ENCODE measurements at regions not wholly inside any gene's neighbourhood (a gene's known extent, or its start where the extent isn't known, plus 50 kb on each side); places are given as distances from the start of the nearest gene placed in this dataset.
"Not testable (repeated sequence)": the region's sequence is repeated elsewhere in the genome, so short reads cannot be mapped to it uniquely, and the experiment has no call there.

DNA sequence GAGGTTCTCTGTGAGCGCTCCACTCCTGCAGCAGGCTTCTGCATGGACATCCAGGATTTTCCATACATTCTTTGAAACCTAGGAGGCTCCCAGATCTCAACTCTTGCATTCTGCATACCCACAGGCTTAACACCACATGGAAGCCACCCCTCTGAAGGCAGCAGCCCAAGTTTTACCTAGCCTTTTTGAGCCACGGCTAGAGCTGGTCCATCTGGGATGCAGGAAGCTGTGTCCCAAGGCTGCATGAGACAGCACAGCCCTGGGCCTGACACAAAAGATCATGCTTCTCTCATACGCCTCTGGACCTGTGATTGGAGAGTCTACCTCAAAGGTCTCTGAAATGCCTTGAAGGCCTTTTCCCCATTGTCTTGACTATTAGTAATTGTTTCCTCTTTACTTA lies 53.6 kb upstream of the RPRM start:
- no peak for DNase-seq

DNA sequence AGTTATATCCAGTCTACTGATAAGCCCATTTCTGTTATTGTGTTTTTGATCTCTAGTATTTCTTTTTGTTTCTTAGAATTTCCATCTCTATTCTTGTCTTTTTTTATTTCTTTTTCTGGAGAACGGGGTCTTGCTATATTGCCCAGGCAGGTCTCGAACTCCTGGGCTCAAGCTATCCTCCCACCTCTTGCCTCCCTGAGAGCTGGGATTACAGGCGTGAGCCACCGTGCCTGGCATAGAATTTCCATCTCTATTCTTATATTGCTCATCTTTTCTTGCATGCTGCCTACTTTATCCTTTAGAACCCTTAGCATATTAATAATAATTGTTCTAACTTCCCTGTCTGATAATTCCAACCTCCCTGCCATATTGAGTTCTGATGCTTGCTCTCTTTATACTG lies 55.2 kb upstream of the RPRM start:
- DNase-seq: not testable (repeated sequence)

DNA sequence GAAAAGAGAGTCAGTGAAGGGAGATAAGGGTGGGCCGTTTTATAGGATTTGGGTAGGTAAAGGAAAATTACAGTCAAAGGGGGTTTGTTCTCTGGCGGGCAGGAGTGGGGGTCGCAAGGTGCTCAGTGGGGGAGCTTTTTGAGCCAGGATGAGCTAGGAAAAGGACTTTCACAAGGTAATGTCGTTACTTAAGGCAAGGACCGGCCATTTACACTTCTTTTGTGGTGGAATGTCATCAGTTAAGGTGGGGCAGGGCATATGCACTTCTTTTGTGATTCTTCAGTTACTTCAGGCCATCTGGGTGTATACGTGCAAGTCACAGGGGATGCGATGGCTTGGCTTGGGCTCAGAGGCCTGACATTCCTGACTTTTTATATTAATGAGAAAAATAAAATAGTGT lies 56.0 kb upstream of the RPRM start:
- not testable (repeated sequence) for DNase-seq

DNA sequence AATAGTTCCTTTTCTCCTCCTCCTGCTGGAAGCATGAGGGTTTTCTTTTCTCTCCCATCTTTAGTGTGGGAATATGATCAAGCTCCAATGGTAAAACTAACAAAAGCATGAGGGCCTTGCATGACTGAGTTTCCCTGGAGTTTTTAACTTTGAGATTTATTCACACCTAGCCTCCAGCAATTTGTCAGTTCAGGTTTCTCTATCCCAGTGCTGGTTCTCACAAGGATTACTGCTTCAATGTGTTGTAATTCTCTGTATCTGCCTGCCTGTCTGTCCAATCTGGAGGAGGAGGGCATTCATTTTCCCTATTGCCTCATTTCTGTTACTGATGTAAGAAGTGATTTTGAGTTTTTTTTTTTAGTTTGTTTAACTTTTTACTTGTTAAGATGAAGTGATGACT lies 57.6 kb upstream of the RPRM start:
- DNase-seq: no peak

DNA sequence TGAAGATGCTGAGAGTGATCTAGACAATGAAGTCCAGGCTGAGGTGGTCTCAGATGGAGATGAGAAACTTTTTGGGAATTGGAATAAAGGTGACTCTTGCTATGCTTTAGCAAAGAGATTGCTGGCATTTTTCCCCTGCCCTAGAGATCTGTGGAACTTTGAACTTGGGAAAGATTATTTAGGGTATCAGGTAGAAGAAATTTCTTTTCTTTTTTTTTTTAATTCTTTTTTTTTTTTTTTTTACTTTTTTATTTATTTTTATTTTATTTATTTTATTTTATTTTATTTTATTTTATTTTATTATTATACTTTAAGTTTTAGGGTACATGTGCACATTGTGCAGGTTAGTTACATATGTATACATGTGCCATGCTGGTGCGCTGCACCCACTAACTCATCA lies 59.5 kb upstream of the RPRM start:
- not testable (repeated sequence) for DNase-seq

DNA sequence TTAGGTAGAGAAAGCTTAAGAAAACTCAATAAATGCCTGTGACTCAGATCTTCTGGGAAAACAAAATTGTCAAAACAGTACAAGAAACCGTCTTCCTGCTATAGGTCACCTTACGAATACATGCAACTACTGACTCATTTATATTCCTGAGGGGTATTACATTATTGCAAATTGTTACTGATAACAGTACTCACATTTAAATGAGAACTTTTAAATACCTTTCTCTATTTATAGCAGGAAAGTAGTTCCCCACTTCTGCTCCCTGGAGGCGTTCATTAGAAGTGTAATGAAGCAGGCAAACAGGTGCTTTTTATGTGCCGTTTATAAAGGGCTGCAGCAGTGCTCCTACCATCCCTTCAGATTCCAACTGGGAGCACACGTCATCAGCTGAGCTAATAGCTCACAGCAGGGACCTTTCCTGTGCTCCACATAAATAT lies 65.1 kb upstream of the RPRM start:
- DNase-seq: peak in 6 of 56 donors; percentile 0 to 15 (median 4)

DNA sequence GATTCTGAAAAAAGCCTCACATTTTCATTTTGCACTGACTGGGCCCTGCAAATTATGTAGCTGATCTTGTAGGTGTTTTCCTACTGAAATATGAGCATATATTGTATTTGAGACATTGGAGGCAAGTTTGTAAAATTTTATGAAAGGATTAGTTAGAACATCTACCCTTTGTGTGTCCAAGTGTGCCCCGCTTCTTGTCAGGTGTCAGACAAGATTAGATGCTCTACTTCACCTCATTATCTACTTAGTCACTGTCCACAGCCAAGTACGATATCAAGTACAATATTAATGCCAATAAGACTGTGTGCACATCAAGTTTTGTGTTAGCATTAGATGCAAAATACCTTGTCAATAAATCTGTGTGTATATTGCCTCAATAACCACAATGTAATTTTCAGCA lies 67.8 kb upstream of the RPRM start:
- no peak for DNase-seq

DNA sequence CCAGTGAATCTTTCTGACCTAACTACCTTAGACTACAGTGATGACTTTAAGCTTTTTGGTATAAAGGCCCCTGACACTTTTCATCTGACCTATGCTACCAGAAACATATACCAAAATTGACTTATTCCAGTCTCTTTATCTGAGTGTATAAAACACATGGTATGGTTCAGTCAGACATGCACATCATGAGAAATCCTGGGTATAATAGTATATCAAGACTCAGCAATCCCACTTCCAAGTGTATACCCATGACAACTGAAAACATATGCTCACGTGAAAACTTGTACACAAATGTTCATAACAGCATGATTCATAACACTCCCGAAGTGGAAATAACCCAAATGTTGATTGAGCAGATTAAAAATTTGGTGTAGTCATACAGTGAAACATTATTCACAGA lies 70.0 kb upstream of the RPRM start:
- no peak for DNase-seq

DNA sequence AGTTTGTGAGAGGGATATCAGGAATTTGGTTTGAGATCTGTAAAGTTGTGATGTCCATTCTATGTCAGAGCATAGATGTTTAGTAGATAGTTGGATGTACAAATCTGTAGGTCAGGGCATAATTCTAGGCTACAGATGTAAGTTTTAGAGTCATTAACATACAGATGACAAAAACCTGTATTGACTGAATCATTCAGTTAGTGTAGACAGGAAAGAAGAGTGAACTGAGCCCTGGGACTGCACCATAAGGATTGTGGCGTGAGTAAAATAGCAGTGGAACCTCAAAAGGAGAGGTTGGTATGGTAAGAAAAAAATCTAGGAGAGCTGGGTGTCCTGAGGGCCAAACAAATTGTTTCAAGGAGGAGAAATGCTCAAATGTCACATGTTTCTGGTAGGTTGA lies 73.1 kb upstream of the RPRM start:
- no peak for DNase-seq

DNA sequence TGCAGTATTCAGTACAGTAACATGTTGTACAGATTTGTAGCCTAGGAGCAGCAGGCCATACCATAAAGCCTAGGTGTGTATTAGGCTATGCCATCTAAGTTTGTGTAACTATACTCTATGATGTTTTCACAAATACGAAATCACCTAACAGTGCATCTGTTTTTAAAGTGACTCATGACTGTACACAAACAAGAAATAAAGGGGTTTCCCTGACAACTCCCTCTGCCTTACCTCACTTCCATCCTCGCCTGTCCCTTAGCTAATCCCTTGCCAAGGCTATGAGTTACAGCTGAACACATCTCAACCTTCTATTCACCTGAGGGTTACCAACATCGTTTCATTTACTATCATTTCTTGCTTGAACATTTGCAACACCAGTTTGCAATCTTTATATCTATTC lies 78.6 kb upstream of the RPRM start:
- DNase-seq: no peak

DNA sequence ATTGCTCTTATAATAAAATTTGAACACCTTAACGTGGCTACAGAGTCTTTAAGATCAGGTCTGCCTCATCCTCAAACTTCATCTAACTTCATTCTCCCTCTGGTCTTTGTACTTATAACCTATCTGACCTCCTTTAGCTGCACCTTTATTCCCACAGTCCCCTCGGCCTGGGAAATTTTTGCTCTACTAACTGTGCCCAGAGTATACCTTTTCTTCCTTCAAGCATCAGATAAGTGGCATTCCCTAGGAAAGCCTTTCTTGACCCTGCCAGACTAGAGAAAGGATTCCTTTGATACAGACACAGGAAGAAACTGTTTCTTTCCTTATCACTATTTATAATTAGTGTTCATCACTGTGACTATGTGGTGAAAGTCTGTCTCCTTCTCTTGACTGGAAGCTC lies 79.2 kb upstream of the RPRM start:
- no peak for DNase-seq

DNA sequence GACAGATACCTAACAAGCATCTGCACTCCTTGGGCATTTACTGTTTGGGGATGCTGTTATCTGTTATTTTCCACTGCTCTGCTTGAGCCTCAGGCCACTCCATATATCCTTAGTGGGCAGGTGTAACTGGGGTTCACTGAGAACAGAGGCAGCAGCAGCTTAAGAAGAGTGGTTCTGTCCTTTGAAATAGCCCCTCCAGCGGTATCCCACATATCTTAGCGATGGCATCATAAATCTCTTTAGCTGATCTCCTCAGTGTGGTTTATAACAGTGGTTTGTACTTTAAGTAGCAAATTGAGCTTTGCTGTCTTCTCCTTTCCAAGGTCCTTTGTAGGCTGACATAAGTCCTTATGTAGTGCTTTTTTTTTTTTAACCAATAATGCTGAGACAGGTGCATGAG lies 79.7 kb upstream of the RPRM start:
- no peak for DNase-seq

DNA sequence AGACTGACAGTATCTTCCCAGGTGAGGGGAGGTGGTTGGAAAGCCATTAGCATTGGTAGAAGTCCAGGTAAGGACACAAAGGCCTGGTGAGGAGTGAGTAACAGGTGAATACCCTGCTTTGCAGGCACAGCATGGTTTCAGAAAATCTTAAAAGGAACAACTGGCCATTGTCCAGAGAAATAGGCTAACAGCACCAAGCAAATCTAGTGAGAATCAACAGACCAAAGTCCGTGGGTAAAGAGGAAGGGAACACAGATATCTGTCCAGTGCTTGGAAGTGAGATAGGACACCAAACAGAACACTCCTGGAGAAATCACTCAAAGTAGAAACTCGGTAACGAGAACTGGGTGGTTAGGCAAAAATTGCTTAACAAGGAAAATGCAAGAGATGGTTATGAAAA lies 88.8 kb upstream of the RPRM start:
- DNase-seq: no peak

DNA sequence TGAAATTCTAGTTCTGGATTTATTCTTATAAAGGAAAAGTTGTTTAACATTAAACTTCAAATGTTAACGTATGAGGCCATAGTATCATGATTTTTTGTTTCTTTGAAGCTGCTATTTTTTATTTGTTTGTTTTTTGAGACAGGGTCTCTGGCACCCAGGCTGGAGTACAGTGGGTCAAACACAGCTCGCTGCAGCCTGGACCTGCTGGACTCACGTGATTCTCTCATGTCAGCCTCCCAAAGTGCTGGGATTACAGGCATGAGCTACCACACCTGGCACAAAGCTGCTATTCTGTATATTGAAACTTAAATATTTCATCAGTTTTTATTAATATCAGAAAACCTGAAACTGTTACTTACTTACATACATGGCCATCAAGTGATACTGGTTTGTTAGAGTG lies 89.5 kb upstream of the RPRM start:
- no peak for DNase-seq

DNA sequence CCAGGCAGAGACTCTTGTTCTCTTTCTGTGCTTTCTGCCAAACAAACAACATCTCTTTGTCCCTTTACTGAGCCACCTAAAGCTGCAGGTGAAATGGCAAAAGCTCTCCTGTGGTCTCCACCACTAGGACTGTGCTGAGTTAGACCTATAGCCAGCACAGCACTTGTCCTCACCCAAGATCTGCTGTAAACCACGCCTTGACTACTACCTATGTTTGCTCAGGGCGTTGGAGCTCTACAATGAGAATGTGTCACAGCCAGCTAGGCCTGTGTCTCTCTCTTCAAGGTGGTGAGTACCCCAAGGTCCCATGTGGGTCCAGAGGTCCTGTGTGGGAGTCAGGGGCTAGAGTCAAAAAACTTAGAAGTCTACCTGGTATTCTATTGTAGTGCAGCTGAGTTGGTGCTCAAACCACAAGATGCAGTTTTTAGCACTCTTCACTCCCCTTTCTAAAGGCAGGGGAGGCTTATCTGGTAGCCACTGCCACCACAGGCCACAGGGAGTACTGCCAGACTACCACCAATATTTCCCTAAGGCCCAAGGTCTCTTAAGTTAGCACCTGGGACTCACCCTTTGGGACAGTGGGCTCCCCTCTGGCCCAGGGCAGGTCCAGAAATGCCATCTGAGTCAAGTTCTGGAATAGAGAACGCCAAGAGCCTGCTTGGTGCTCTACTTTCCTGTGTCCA lies 96.8 kb upstream of the RPRM start:
- no peak for DNase-seq

DNA sequence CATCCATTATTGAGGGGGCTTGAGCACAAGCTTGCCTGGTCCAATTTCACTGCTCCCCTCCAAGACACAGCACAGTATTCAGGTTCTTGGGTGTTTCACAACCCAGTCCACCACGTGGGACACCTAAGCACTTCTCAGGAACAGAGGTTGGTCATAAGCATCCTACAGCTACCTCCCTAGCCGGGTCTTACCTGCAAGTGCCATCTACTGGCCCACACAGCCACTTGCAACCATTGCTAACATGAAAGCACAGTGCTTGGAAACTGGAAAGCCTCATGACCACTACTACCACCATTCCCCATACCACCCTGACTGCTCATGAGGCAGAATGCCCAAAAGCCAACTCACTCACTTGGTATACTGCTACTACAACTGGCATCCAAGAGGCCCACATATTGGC lies 105.7 kb upstream of the RPRM start:
- no peak for DNase-seq

DNA sequence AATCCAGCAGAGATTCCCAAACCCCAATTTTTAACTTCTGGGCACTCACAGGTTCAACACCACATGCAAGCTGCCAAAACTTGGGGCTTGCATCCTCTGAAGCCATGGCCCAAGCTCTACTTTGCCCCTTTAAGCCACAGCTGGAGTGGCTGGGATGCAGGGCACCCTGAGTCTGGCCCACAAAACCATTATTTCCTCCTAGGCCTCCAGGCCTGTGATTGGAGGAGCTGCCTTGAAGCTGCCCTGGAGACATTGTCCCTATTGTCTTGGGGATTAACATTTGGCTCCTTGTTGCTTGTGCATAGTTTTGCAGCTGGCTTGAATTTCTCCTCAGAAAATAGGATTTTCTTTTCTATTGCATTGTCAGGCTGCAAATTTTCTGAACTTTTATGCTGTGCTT lies 109.8 kb upstream of the RPRM start:
- DNase-seq: no peak

DNA sequence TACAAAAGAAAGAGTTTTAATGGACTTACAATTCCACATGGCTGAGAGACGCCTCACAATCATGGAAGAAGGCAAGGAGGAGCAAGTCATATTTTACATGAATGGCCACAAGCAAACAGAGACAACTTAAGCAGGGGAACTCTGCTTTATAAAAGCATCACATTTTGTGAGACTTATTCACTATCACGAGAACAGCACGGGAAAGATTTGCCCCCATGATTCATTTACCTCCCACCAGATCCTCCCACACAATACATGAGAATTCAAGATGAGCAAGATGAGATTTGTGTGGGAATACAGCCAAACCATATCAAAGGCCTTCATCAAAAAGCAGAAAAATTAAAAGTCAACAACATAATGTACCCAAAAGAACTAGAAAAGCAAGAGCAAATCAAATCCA lies 111.0 kb upstream of the RPRM start:
- DNase-seq: peak in 3 of 56 donors; percentile 1 to 5 (median 2)

DNA sequence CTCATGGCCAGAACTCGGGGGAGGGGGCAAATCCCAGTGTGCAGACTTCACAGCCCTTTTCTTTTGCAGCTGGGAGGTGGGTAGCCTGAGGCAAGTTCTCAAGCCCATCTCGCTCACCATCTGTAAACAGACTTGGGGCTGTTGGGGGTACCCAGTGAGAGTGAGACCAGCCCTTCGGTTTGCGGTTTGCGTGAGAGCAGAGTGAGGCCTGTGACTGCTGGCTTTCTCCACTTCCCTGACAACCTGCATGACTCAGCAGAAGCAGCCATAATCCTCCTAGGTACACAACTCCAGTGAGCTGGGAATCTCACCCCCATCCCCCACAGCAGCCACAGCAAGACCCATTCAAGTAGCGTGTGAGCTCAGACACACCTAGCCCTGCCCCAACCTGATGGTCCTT lies 114.5 kb upstream of the RPRM start:
- DNase-seq: not testable (repeated sequence)

DNA sequence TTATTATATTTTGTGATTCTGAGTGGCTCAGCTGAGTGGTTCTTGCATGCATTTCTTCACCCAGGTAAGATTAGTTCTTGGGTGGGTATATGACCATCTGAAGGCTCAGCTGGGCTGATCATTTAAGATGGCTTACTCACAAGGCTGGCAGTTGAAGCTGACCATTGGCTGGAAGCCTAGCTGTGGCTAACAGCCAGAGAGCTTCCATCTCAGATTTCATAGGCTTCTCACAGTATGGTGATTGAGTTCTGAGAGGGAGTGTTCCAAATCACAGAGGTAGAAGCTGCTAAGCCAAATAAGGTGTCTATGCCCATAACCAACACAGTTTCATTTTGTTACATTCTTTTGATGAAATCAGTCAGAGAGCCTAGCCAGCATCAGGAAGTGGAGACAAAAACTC lies 117.4 kb upstream of the RPRM start:
- no peak for DNase-seq

DNA sequence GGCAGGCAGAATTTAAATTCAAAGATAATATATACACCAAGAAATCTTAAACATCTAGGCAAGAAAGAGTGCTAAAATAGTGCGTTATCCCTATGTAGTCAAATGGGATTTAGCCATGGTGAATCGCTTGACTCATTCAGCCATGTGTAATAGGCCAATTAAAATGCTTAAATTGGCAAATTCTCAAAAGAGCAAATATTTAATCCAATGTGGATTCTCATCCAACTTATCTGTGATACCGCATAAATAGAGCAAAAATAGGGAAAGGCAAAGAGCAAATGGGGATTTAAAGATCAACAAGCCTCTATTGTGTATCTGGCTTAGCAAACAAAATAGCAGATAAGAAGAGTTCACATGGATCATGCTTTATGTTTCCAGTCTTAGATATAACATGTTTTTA lies 123.2 kb upstream of the RPRM start:
- DNase-seq: no peak

DNA sequence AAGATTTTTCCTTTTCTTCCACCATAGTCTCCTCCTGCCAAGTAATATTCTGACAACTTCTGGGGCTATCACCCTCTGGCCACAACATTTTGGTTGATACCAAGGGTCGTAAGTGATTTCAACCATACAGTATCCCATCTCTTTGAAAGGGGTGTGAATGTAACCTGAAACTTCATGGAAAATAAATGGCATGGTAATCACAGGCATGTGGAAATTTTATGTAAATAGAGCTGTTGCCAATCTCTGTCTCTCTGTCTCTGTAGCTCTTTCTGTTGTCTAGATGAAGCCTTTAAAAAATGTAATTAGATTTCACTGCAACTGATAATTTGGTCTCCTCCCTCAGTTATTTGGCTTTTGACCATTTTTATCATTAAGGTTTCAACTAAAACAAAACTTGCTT lies 125.6 kb upstream of the RPRM start:
- DNase-seq: no peak

DNA sequence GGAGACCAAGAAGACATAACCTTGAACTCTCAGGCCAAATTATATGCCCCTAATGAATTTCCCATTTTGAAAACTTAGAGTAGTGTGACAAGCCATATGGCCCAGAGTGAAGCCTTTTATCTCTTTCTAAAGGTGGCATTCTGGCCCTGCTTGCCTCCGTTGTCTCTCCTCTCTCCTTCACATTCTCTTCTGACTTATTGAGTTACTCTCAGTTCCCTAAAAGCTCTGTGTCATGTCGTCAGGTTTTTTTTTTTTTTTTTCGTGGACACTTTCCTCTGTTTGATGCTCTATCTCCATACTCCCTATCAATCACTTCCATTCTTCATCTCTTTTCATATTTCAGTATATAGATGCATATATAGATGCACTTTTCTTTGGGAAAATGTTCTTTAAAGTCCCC lies 128.1 kb upstream of the RPRM start:
- no peak for DNase-seq

DNA sequence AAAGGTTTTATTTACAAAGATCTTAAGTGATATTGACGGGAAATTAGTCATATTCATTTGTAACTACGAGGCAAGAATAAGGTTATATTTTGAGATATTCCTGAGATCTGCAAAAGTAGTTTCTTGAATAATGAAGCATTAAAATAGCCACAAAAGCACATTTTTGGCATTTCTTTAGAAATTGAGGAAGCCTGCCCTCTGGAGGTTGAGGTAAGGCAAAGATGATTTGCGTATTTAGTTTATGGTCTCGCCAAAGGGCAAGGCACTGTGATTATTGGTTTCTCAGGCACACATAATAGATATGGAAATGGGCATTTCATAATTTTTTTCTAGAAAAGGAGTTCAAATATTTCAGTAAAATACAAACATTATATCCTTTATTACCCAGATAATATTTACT lies 143.7 kb upstream of the RPRM start:
- no peak for DNase-seq
